K562 (cell line): ENCODE measurements at regions not wholly inside any gene's neighbourhood (a gene's known extent, or its start where the extent isn't known, plus 50 kb on each side); places are given as distances from the start of the nearest gene placed in this dataset.

Source experiments
- ATAC-seq: fragments of 200-7000 bp; cut with Tn5 transposase; 3 replicates; pipeline ENCODE4 v1.9.1; 2020; ENCODE audit warnings: moderate library complexity
- BruUV-seq: library from RNA; stranded (reverse); fragments of 400-500 nt; replicated peaks from 2 replicates; lab custom pipeline; 2021; lab: Mats Ljungman, UMichigan
- CTCF ChIA-PET: fragments of 300-600 bp; formaldehyde crosslinking; extraction: SDS; loops from one replicate; lab custom pipeline; 2021; ENCODE audit warnings: low intra/inter-chr PET ratio; lab: Yijun Ruan, JAX
- POLR2A ChIA-PET: fragments of 300-600, 350-650 bp; sonication (Branson Sonifier 250); formaldehyde crosslinking; extraction: SDS; loops from one replicate; lab custom pipeline; 2021; ENCODE audit warnings: antibody characterized with exemption, inconsistent platforms; lab: Yijun Ruan, JAX
- DNase-seq, 4 experiments: peaks; one replicate each; pipeline versions ENCODE4 v3.0.0 to v3.0.0-alpha.2; 2011 to 2018; ENCODE audit warnings: low spot score in 3 of 4, mixed read lengths in 3 of 4; ENCODE audit errors: extremely low read depth in 1 of 4
- FAIRE-seq: peaks from 2 replicates; lab custom pipeline; 2011; peaks lifted over from hg19 to GRCh38; lab: Jason Lieb, UNC
- H2AFZ ChIP-seq: 2 replicates; pipeline ENCODE4 v1.6.0; 2011; ENCODE audit warnings: low read depth, low read length, control low read depth, inconsistent platforms
- H3K27ac ChIP-seq: fragments of 200-600 bp; 3 replicates; pipeline ENCODE4 v1.8.0; 2011; ENCODE audit warnings: low read depth, mild to moderate bottlenecking, control low read depth, inconsistent platforms, low read length, moderate library complexity, mixed read lengths; ENCODE audit errors: extremely low read depth
- H3K27me3 ChIP-seq, 2 experiments: fragments of 300-600 bp in 1 of 2; 2 replicates in 1 of 2; 3 replicates in 1 of 2; pipeline versions ENCODE4 v1.6.0 to v1.8.0; 2011; ENCODE audit warnings: inconsistent platforms in 2 of 2, low read length in 2 of 2, mild to moderate bottlenecking in 1 of 2, mixed read lengths in 1 of 2, moderate library complexity in 1 of 2; ENCODE audit not compliant: control insufficient read depth in 2 of 2, insufficient read depth in 2 of 2
- H3K36me3 ChIP-seq: fragments of 300-600 bp; 3 replicates; pipeline ENCODE4 v1.8.0; 2011; ENCODE audit warnings: mild to moderate bottlenecking, low read length, inconsistent platforms; ENCODE audit not compliant: control insufficient read depth, insufficient read depth
- H3K4me1 ChIP-seq, 2 experiments: fragments of 200-600 bp in 1 of 2; replicated peaks in 1 of 2; 2 replicates in 1 of 2; 3 replicates in 1 of 2; pipeline versions ENCODE4 v1.5.1 to v1.8.0; 2011; ENCODE audit warnings: inconsistent platforms in 2 of 2, low read length in 2 of 2, mild to moderate bottlenecking in 1 of 2, mixed read lengths in 1 of 2, moderate library complexity in 1 of 2; ENCODE audit not compliant: control insufficient read depth in 2 of 2, insufficient read depth in 2 of 2
- H3K4me2 ChIP-seq: 2 replicates; pipeline ENCODE4 v1.6.1; 2011; ENCODE audit warnings: low read length, control low read depth, inconsistent platforms, mixed read lengths; ENCODE audit not compliant: insufficient read depth
- H3K4me3 ChIP-seq: fragments of 200-600 bp; sonication (generic), shearing (Covaris generic); 2 replicates; pipeline ENCODE4 v1.5.1; 2016; ENCODE audit warnings: control low read depth, inconsistent platforms
- H3K79me2 ChIP-seq: fragments of 200-600 bp; 3 replicates; pipeline ENCODE4 v1.8.0; 2011; ENCODE audit warnings: low read length, inconsistent platforms; ENCODE audit not compliant: control insufficient read depth, insufficient read depth
- H3K9ac ChIP-seq, 2 experiments: 2 replicates each; pipeline versions ENCODE4 v1.6.0 to v1.6.1; 2011; ENCODE audit warnings: low read depth in 2 of 2, low read length in 2 of 2, control low read depth in 1 of 2, inconsistent platforms in 1 of 2, mild to moderate bottlenecking in 1 of 2, mixed read lengths in 1 of 2; ENCODE audit not compliant: insufficient read depth in 1 of 2
- H3K9me1 ChIP-seq: one replicate; pipeline ENCODE4 v1.6.0; 2011; ENCODE audit warnings: inconsistent platforms, mild to moderate bottlenecking, low read length, moderate library complexity; ENCODE audit not compliant: control insufficient read depth, insufficient read depth
- H3K9me3 ChIP-seq: replicated peaks from 2 replicates; pipeline ENCODE4 v1.5.1; 2011; ENCODE audit warnings: low read depth, low read length, inconsistent platforms; ENCODE audit not compliant: control insufficient read depth, insufficient read depth
- H4K20me1 ChIP-seq: replicated peaks from 2 replicates; pipeline ENCODE4 v1.6.1; 2011; ENCODE audit warnings: low read length, inconsistent platforms, mixed read lengths; ENCODE audit not compliant: control insufficient read depth, insufficient read depth
- ATF1 ChIP-seq, 2 experiments: fragments of 450-650 bp in 1 of 2; IDR thresholded peaks; 2 replicates each; pipeline ENCODE4 v1.6.1; 2016; ENCODE audit warnings: missing compliant biosample characterization in 1 of 2, missing genetic modification characterization in 1 of 2
- GATA2 ChIP-seq: sonication (generic); formaldehyde crosslinking; IDR thresholded peaks from 2 replicates; pipeline ENCODE4 v1.4.0; 2020; ENCODE audit warnings: mild to moderate bottlenecking, missing genetic modification reagents
- HBP1 ChIP-seq: fragments of 450-650 bp; formaldehyde crosslinking; IDR thresholded peaks from 2 replicates; pipeline ENCODE4 v1.4.0; 2022; ENCODE audit warnings: missing genetic modification characterization
- KLF13 ChIP-seq: fragments of 450-650 bp; IDR thresholded peaks from 2 replicates; pipeline ENCODE4 v1.6.1; 2016; ENCODE audit warnings: missing genetic modification characterization, low read depth, mild to moderate bottlenecking, missing compliant biosample characterization, moderate library complexity, borderline replicate concordance
- MEIS2 ChIP-seq: fragments of 450-650 bp; IDR thresholded peaks from 2 replicates; pipeline ENCODE4 v1.6.1; 2014; ENCODE audit warnings: mild to moderate bottlenecking; ENCODE audit not compliant: partially characterized antibody
- MTA2 ChIP-seq: fragments of 450-650 bp; IDR thresholded peaks from 2 replicates; pipeline ENCODE4 v1.6.1; 2016; ENCODE audit warnings: low read depth
- NFE2L1 ChIP-seq: fragments of 450-650 bp; IDR thresholded peaks from 2 replicates; pipeline ENCODE4 v1.6.1; 2016; ENCODE audit warnings: missing genetic modification characterization, low read depth, mild to moderate bottlenecking, missing compliant biosample characterization, moderate library complexity, borderline replicate concordance
- RFX7 ChIP-seq: fragments of 250-450 bp; sonication (Bioruptor Pico); IDR thresholded peaks from 2 replicates; pipeline ENCODE4 v1.5.1; 2021; ENCODE audit warnings: mild to moderate bottlenecking
- SAFB2 ChIP-seq: fragments of 200-400 bp; formaldehyde crosslinking; IDR thresholded peaks from 2 replicates; pipeline ENCODE4 v1.6.1; 2018; ENCODE audit warnings: borderline replicate concordance, low read length, low read depth, moderate library complexity; ENCODE audit not compliant: severe bottlenecking
- SMAD2 ChIP-seq: fragments of 150-350 bp; IDR thresholded peaks from 2 replicates; pipeline ENCODE4 v1.6.1; 2014; ENCODE audit warnings: low read depth, mild to moderate bottlenecking, low read length
- SNRNP70 ChIP-seq: fragments of 200-400 bp; formaldehyde crosslinking; optimal IDR thresholded peaks from 2 replicates; pipeline ENCODE3; 2017; ENCODE audit warnings: low read depth, low read length
- SRSF7 ChIP-seq: fragments of 200-400 bp; formaldehyde crosslinking; optimal IDR thresholded peaks from 2 replicates; pipeline ENCODE3; 2017; ENCODE audit warnings: mild to moderate bottlenecking, low read depth, low read length
- ZC3H11A ChIP-seq: IDR thresholded peaks from 2 replicates; pipeline ENCODE4 v1.6.1; 2012; ENCODE audit warnings: low read depth, low read length, improper control_type of control experiment
- ZNF143 ChIP-seq: sonication (generic); formaldehyde crosslinking; IDR thresholded peaks from 2 replicates; pipeline ENCODE4 v1.9.0; 2022; ENCODE audit warnings: mild to moderate bottlenecking, missing genetic modification reagents
- ZNF175 ChIP-seq: fragments of 200-800 bp; sonication (Bioruptor generic); IDR thresholded peaks from 2 replicates; pipeline ENCODE4 v1.6.1; 2016; ENCODE audit warnings: low read depth, mild to moderate bottlenecking, missing genetic modification characterization, missing compliant biosample characterization
- ZNF23 ChIP-seq: fragments of 250-450 bp; sonication (Bioruptor Pico); IDR thresholded peaks from 2 replicates; pipeline ENCODE4 v1.4.0; 2020; ENCODE audit warnings: mild to moderate bottlenecking
- ZNF695 ChIP-seq: fragments of 450-650 bp; formaldehyde crosslinking; IDR thresholded peaks from 2 replicates; pipeline ENCODE4 v1.4.0; 2020; ENCODE audit warnings: mild to moderate bottlenecking, moderate library complexity
- WGBS: fragments of 100-300 bp; shearing (Covaris generic); methylation state at CpG from one replicate; pipeline ENCODE4 v1.1.6; 2016; ENCODE audit warnings: low coverage, mixed read lengths; ENCODE audit not compliant: insufficient coverage; ENCODE audit errors: missing lambda C conversion rate; 5-methylcytosine and 5-hydroxymethylcytosine counted together
- in situ Hi-C: fragments of 300-500 bp; cut with MboI; formaldehyde crosslinking; loops from 4 replicates; pipeline ENCODE4 v1.15.0; 2018; ENCODE audit warnings: inconsistent platforms, mixed read lengths
- intact Hi-C: fragments of 100-400 bp; cut with micrococcal nuclease; formaldehyde crosslinking; loops from 2 replicates; pipeline ENCODE4 v1.14.2; 2022

- Histone ChIP-seq H3K4me3 (no peak overlapping the region), H4K20me1 (no peaks in the 10 kb centered on the region), H3K27me3 (peaks cover 0 to 6% of the 10 kb centered on the region in 2 experiments; a peak in 1 of 5 replicates), H3K27ac (no peak overlapping the region), H3K36me3 (no peaks in the 10 kb centered on the region), H3K9me1 (no peaks in the 10 kb centered on the region), H3K9ac (no peak overlapping the region), H3K4me2 (no peak overlapping the region), H3K79me2 (no peaks in the 10 kb centered on the region), H3K4me1 (peaks cover 0 to 3% of the 10 kb centered on the region in 2 experiments; a peak in 2 of 5 replicates), H2AFZ (no peak overlapping the region), H3K9me3 (no peaks in the 10 kb centered on the region)
- ChIA-PET CTCF (no interaction called here), POLR2A (no interaction called here)
- intact Hi-C loops (no loop called here), in situ Hi-C loops (no loop called here)
- no peak for DNase-seq
- no TSS peak for BruUV-seq
- WGBS, result 0% methylated on average over 4 of the region's 4 CpGs
- TF ChIP-seq ATF1 (CRISPR knock-in tag; IDR thresholded peaks at IDR 0.05), result no peak
- TF ChIP-seq ATF1 (tag; IDR thresholded peaks at IDR 0.05), result no peak
- no peak for TF ChIP-seq HBP1 (CRISPR knock-in tag)
- TF ChIP-seq RFX7, result no peak
- TF ChIP-seq SNRNP70, result no peak
- ATAC-seq, result no peak
- FAIRE-seq, result no peak
Observed at GRCh38 chr10:130713135-130713534, 576.9 kb downstream of the GLRX3 start.

GRCh38 chr10:130713731-130714130 is 577.5 kb downstream of the GLRX3 start:
- H3K27ac ChIP-seq, result no peak overlapping the region
- TF ChIP-seq ZNF175 (CRISPR knock-in tag) (no peak), GATA2 (CRISPR knock-in tag) (no peak), ZNF143 (CRISPR knock-in tag) (no peak), ZNF695 (no peak), MEIS2 (no peak), MTA2 (no peak), KLF13 (tag) (no peak), SAFB2 (no peak), SMAD2 (no peak), ZNF23 (CRISPR knock-in tag) (no peak), NFE2L1 (tag) (no peak), ZC3H11A (no peak), SRSF7 (no peak)

More at GRCh38 chr10:130713731-130714130, 577.5 kb downstream of the GLRX3 start:
- Histone ChIP-seq H2AFZ (no peak overlapping the region), H3K4me2 (no peak overlapping the region), H3K36me3 (no peaks in the 10 kb centered on the region), H3K4me3 (no peak overlapping the region), H3K4me1 (peaks cover 0 to 3% of the 10 kb centered on the region in 2 experiments; a peak in 1 of 5 replicates), H3K9me3 (no peaks in the 10 kb centered on the region), H3K27me3 (peaks cover 0 to 6% of the 10 kb centered on the region in 2 experiments; a peak in 1 of 5 replicates), H4K20me1 (no peaks in the 10 kb centered on the region), H3K79me2 (no peaks in the 10 kb centered on the region), H3K9ac (no peak overlapping the region), H3K9me1 (no peaks in the 10 kb centered on the region)
- intact Hi-C loops (no loop called here), in situ Hi-C loops (no loop called here)
- no TSS peak for BruUV-seq
- FAIRE-seq, result no peak
- DNase-seq, result no peak
- ChIA-PET CTCF (no interaction called here), POLR2A (no interaction called here)
- no peak for ATAC-seq
- WGBS, result 0% methylated on average over 2 of the region's 8 CpGs
